B cell (primary cell): ENCODE measurements at regions not wholly inside any gene's neighbourhood (a gene's known extent, or its start where the extent isn't known, plus 50 kb on each side); places are given as distances from the start of the nearest gene placed in this dataset.

Experiments
- ATAC-seq: fragments of 200-7000 bp; cut with Tn5 transposase; one replicate; pipeline ENCODE4 v1.10.0; 2021; ENCODE audit warnings: low read depth, mild to moderate bottlenecking, moderate number of reproducible peaks, moderate library complexity
- CTCF ChIA-PET: fragments of 350-600 bp; sonication (Branson Sonifier 250); formaldehyde crosslinking; loops from one replicate; lab custom pipeline; 2021; ENCODE audit warnings: antibody characterized with exemption, inconsistent platforms; lab: Charles Lee
- POLR2A ChIA-PET: fragments of 350-600 bp; sonication (Branson Sonifier 250); formaldehyde crosslinking; loops from one replicate; lab custom pipeline; 2021; ENCODE audit warnings: antibody characterized with exemption; lab: Charles Lee
- DNase-seq: peaks from one replicate; pipeline ENCODE4 v3.0.0; 2013
- H2AFZ ChIP-seq: 2 replicates; pipeline ENCODE4 v1.6.1; 2012; ENCODE audit warnings: mild to moderate bottlenecking, low read depth, low read length; ENCODE audit not compliant: insufficient read depth, poor library complexity, severe bottlenecking
- H3K27ac ChIP-seq, 2 donors: 1 replicate in 1 of 2; 2 replicates in 1 of 2; pipeline ENCODE4 v1.5.1; 2012 to 2013; ENCODE audit warnings: low read length in 2 of 2, mild to moderate bottlenecking in 2 of 2, moderate library complexity in 1 of 2
- H3K27me3 ChIP-seq, 4 experiments: fragments of 200-600 bp in 1 of 4; sonication (generic) in 1 of 4; replicated peaks in 1 of 4; 1 replicate in 2 of 4; 2 replicates in 2 of 4; pipeline versions ENCODE4 v1.6.1 to v1.7.0; 2013 to 2016; ENCODE audit warnings: low read length in 3 of 4, mild to moderate bottlenecking in 2 of 4, mixed read lengths in 1 of 4, moderate library complexity in 1 of 4; ENCODE audit not compliant: insufficient read depth in 4 of 4, control insufficient read depth in 3 of 4; ENCODE audit errors: control extremely low read depth in 1 of 4
- H3K36me3 ChIP-seq, 2 experiments: replicated peaks in 1 of 2; 1 replicate in 1 of 2; 2 replicates in 1 of 2; pipeline versions ENCODE4 v1.6.1 to v1.7.1; 2013; ENCODE audit warnings: low read length in 1 of 2; ENCODE audit not compliant: insufficient read depth in 2 of 2, control insufficient read depth in 1 of 2; ENCODE audit errors: control extremely low read depth in 1 of 2, extremely low read depth in 1 of 2
- H3K4me1 ChIP-seq, 2 donors: fragments of 200-600 bp in 1 of 2; sonication (generic) in 1 of 2; 1 replicate in 1 of 2; 2 replicates in 1 of 2; pipeline versions ENCODE4 v1.5.1 to v1.6.1; 2013 to 2017; ENCODE audit warnings: low read length in 2 of 2; ENCODE audit not compliant: control insufficient read depth in 2 of 2, insufficient read depth in 2 of 2
- H3K4me2 ChIP-seq: replicated peaks from 2 replicates; pipeline ENCODE3; 2012; ENCODE audit warnings: mild to moderate bottlenecking, low read depth, low read length; ENCODE audit not compliant: poor library complexity, severe bottlenecking
- H3K4me3 ChIP-seq, 5 experiments: fragments of 200-600 bp in 1 of 5; sonication (generic) in 1 of 5; 1 replicate in 3 of 5; 2 replicates in 2 of 5; pipeline versions ENCODE4 v1.5.1 to v1.7.0; 2011 to 2016; ENCODE audit warnings: low read length in 4 of 5, mild to moderate bottlenecking in 4 of 5, low read depth in 2 of 5, control low read depth in 1 of 5, moderate library complexity in 1 of 5; ENCODE audit not compliant: insufficient read depth in 1 of 5; ENCODE audit errors: control extremely low read depth in 1 of 5, extremely low read depth in 1 of 5
- H3K79me2 ChIP-seq: fragments of 200-600 bp; sonication (generic); one replicate; pipeline ENCODE4 v1.6.0; 2016; ENCODE audit warnings: low read length; ENCODE audit not compliant: control insufficient read depth, insufficient read depth
- H3K9ac ChIP-seq: fragments of 200-600 bp; sonication (generic); 2 replicates; pipeline ENCODE4 v1.6.1; 2017; ENCODE audit warnings: mild to moderate bottlenecking, low read length, moderate library complexity
- H3K9me3 ChIP-seq, 3 donors: one replicate each; pipeline versions ENCODE4 v1.6.1 to v1.7.1; 2013; ENCODE audit warnings: low read length in 2 of 3; ENCODE audit not compliant: control insufficient read depth in 2 of 3, insufficient read depth in 1 of 3; ENCODE audit errors: control extremely low read depth in 1 of 3
- H4K20me1 ChIP-seq: 2 replicates; pipeline ENCODE4 v1.6.0; 2012; ENCODE audit warnings: mild to moderate bottlenecking, low read length; ENCODE audit not compliant: insufficient read depth, control insufficient read depth, poor library complexity, severe bottlenecking
- H3K27ac Mint-ChIP-seq: one replicate; pipeline ENCODE4 v1.8.0; 2021; ENCODE audit warnings: mixed read lengths
- H3K27me3 Mint-ChIP-seq: one replicate; pipeline ENCODE4 v1.8.0; 2021; ENCODE audit warnings: mixed read lengths
- H3K4me1 Mint-ChIP-seq: one replicate; pipeline ENCODE4 v1.8.0; 2021; ENCODE audit warnings: mixed read lengths
- H3K4me3 Mint-ChIP-seq: one replicate; pipeline ENCODE4 v1.8.0; 2021; ENCODE audit warnings: mixed read lengths
- H3K9me3 Mint-ChIP-seq: one replicate; pipeline ENCODE4 v1.8.0; 2022; ENCODE audit warnings: mixed read lengths; ENCODE audit not compliant: insufficient read depth
- EZH2 ChIP-seq: IDR thresholded peaks from 2 replicates; pipeline ENCODE4 v1.6.1; 2012; ENCODE audit warnings: borderline replicate concordance, low read depth, mild to moderate bottlenecking, moderate library complexity, low read length; ENCODE audit not compliant: insufficient read depth, poor library complexity, severe bottlenecking
- WGBS: methylation state at CpG from one replicate; pipeline ENCODE4 v1.1.5; 2013; ENCODE audit warnings: missing lambda C conversion rate; ENCODE audit not compliant: insufficient coverage; 5-methylcytosine and 5-hydroxymethylcytosine counted together
- intact Hi-C: fragments of 100-400 bp; cut with micrococcal nuclease; formaldehyde crosslinking; loops from one replicate; pipeline ENCODE4 v1.10.0; 2022
- TF ChIP-seq, protein P1 (sequence below): fragments of 200-600 bp; IDR thresholded peaks from one replicate; pipeline ENCODE4 v1.8.0; 2022; ENCODE audit warnings: antibody characterized with exemption, mild to moderate bottlenecking

GRCh38 chr18:76610933-76611749 lies 116.1 kb upstream of the ZNF516 start:
- intact Hi-C loops, result no loop called here
- no peak overlapping the region for H3K4me3 Mint-ChIP-seq
- Histone ChIP-seq H3K4me1 (no peaks in the 10 kb centered on the region), H3K4me3 (no peak overlapping the region), H3K27ac (no peak overlapping the region), H3K27me3 (no peaks in the 10 kb centered on the region), H3K9me3 (peaks cover 0 to 4% (median 0%) of the 10 kb centered on the region in 3 donors), H3K36me3 (no peaks in the 10 kb centered on the region), H3K4me2 (no peak overlapping the region), H3K9ac (no peak overlapping the region), H3K79me2 (no peaks in the 10 kb centered on the region), H4K20me1 (no peaks in the 10 kb centered on the region), H2AFZ (no peak overlapping the region)
- ATAC-seq, result no peak
- TF ChIP-seq EZH2, result no peak
- TF ChIP-seq, protein P1, sequence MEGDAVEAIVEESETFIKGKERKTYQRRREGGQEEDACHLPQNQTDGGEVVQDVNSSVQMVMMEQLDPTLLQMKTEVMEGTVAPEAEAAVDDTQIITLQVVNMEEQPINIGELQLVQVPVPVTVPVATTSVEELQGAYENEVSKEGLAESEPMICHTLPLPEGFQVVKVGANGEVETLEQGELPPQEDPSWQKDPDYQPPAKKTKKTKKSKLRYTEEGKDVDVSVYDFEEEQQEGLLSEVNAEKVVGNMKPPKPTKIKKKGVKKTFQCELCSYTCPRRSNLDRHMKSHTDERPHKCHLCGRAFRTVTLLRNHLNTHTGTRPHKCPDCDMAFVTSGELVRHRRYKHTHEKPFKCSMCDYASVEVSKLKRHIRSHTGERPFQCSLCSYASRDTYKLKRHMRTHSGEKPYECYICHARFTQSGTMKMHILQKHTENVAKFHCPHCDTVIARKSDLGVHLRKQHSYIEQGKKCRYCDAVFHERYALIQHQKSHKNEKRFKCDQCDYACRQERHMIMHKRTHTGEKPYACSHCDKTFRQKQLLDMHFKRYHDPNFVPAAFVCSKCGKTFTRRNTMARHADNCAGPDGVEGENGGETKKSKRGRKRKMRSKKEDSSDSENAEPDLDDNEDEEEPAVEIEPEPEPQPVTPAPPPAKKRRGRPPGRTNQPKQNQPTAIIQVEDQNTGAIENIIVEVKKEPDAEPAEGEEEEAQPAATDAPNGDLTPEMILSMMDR, result no peak
- no peaks in the 10 kb centered on the region for H3K4me1 Mint-ChIP-seq
- WGBS, result 96% methylated on average over 28 of the region's 32 CpGs
- H3K27me3 Mint-ChIP-seq, result no peaks in the 10 kb centered on the region
- ChIA-PET POLR2A (no interaction called here), CTCF (no interaction called here)
- no peak for DNase-seq
- no peaks in the 10 kb centered on the region for H3K9me3 Mint-ChIP-seq
- no peak overlapping the region for H3K27ac Mint-ChIP-seq

- peaks cover 0 to 4% (median 0%) of the 10 kb centered on the region in 3 donors for H3K9me3 ChIP-seq
- intact Hi-C loops, result no loop called here
- no peak overlapping the region for H3K27ac ChIP-seq
- Mint-ChIP-seq H3K9me3 (no peaks in the 10 kb centered on the region), H3K27ac (no peak overlapping the region), H3K4me3 (no peak overlapping the region), H3K27me3 (no peaks in the 10 kb centered on the region), H3K4me1 (no peaks in the 10 kb centered on the region)
- POLR2A ChIA-PET, result no interaction called here
- H3K36me3 ChIP-seq, result no peaks in the 10 kb centered on the region
- no peak overlapping the region for H3K4me2 ChIP-seq
- no peak for ATAC-seq
- H3K79me2 ChIP-seq, result no peaks in the 10 kb centered on the region
- TF ChIP-seq, protein P1, result no peak
- no peak for TF ChIP-seq EZH2
- no peaks in the 10 kb centered on the region for H3K27me3 ChIP-seq
- no peak overlapping the region for H3K9ac ChIP-seq
- H3K4me1 ChIP-seq, result no peaks in the 10 kb centered on the region
- no peak overlapping the region for H2AFZ ChIP-seq
- no peak for DNase-seq
- CTCF ChIA-PET, result no interaction called here
- WGBS, result 88% methylated on average over 2 of the region's 4 CpGs
- H4K20me1 ChIP-seq, result no peaks in the 10 kb centered on the region
- no peak overlapping the region for H3K4me3 ChIP-seq
Observed at GRCh38 chr18:76610012-76610411, 115.0 kb upstream of the ZNF516 start.
